D721Med (cell line): ENCODE measurements at regions not wholly inside any gene's neighbourhood (a gene's known extent, or its start where the extent isn't known, plus 50 kb on each side); places are given as distances from the start of the nearest gene placed in this dataset.
"Not testable (repeated sequence)": the region's sequence is repeated elsewhere in the genome, so short reads cannot be mapped to it uniquely, and the experiment has no call there.

Source experiments
- DNase-seq: peaks from one replicate; pipeline ENCODE4 v3.0.0; 2011; ENCODE audit warnings: low spot score; ENCODE audit not compliant: insufficient read length
- FAIRE-seq: peaks from 2 replicates; lab custom pipeline; 2011; peaks lifted over from hg19 to GRCh38; lab: Jason Lieb, UNC
- CTCF ChIP-seq: IDR thresholded peaks from 2 replicates; pipeline ENCODE4 v1.5.1; 2012; ENCODE audit warnings: mild to moderate bottlenecking, control low read depth; ENCODE audit not compliant: insufficient read depth; ENCODE audit errors: missing control alignments

GRCh38 chr21:14888202-14888601, 176.6 kb downstream of the NRIP1 start:
- DNase-seq = no peak
- FAIRE-seq = no peak
- no peak for TF ChIP-seq CTCF

GRCh38 chr21:14886001-14886400, 178.8 kb downstream of the NRIP1 start:
- FAIRE-seq (no peak), DNase-seq (no peak)
- TF ChIP-seq CTCF = no peak

- no peak for FAIRE-seq
- no peak for TF ChIP-seq CTCF
- no peak for DNase-seq
Measured at GRCh38 chr21:14883351-14883750, 181.4 kb downstream of the NRIP1 start.

- not testable (repeated sequence) for FAIRE-seq, DNase-seq
Measured at GRCh38 chr21:14882545-14882944, 182.3 kb downstream of the NRIP1 start.

- no peak for DNase-seq
- no peak for TF ChIP-seq CTCF
- FAIRE-seq = no peak
Measured at GRCh38 chr21:14881863-14882499, 182.8 kb downstream of the NRIP1 start.

GRCh38 chr21:14880922-14881321, 183.9 kb downstream of the NRIP1 start:
- TF ChIP-seq CTCF = no peak
- DNase-seq = no peak
- FAIRE-seq = no peak

GRCh38 chr21:14879458-14879857, 185.3 kb downstream of the NRIP1 start:
- DNase-seq (no peak), FAIRE-seq (no peak)

More at GRCh38 chr21:14879458-14879857, 185.3 kb downstream of the NRIP1 start:
- TF ChIP-seq CTCF = no peak
